T47D (cell line): ENCODE measurements at regions not wholly inside any gene's neighbourhood (a gene's known extent, or its start where the extent isn't known, plus 50 kb on each side); places are given as distances from the start of the nearest gene placed in this dataset.
"Not testable (repeated sequence)": the region's sequence is repeated elsewhere in the genome, so short reads cannot be mapped to it uniquely, and the experiment has no call there.

Experiments
- DNase-seq, 2 experiments: peaks; one replicate each; pipeline versions ENCODE4 v3.0.0 to v3.0.0-alpha.2; 2011 to 2012; ENCODE audit warnings: low read depth in 1 of 2, low spot score in 1 of 2
- JUND ChIP-seq: IDR thresholded peaks from 2 replicates; pipeline ENCODE4 v1.6.1; 2012; ENCODE audit warnings: low read depth
- in situ Hi-C: cut with HindIII; loops from 2 replicates; pipeline ENCODE4 v1.10.0; 2016; ENCODE audit warnings: low sequenced_read_pairs, low pct_unique_long_range_greater_than_20kb

- in situ Hi-C loops, result no loop called here
- no peak for TF ChIP-seq JUND
- DNase-seq, result no peak
Observed at GRCh38 chr10:26355241-26355640, 82.9 kb upstream of the APBB1IP start.

GRCh38 chr10:26357203-26357602 lies 80.9 kb upstream of the APBB1IP start:
- no peak for DNase-seq
- TF ChIP-seq JUND, result no peak
- in situ Hi-C loops, result no loop called here

GRCh38 chr10:26358071-26358470 lies 80.1 kb upstream of the APBB1IP start:
- DNase-seq, result no peak
- in situ Hi-C loops, result no loop called here
- no peak for TF ChIP-seq JUND

- DNase-seq, result no peak
- no peak for TF ChIP-seq JUND
- in situ Hi-C loops, result no loop called here
Observed at GRCh38 chr10:26359670-26360069, 78.5 kb upstream of the APBB1IP start.

- TF ChIP-seq JUND, result no peak
- no peak for DNase-seq
- in situ Hi-C loops, result no loop called here
Observed at GRCh38 chr10:26361351-26361750, 76.8 kb upstream of the APBB1IP start.

GRCh38 chr10:26361971-26362370 lies 76.2 kb upstream of the APBB1IP start:
- in situ Hi-C loops, result no loop called here
- no peak for DNase-seq
- TF ChIP-seq JUND, result no peak

DNA sequence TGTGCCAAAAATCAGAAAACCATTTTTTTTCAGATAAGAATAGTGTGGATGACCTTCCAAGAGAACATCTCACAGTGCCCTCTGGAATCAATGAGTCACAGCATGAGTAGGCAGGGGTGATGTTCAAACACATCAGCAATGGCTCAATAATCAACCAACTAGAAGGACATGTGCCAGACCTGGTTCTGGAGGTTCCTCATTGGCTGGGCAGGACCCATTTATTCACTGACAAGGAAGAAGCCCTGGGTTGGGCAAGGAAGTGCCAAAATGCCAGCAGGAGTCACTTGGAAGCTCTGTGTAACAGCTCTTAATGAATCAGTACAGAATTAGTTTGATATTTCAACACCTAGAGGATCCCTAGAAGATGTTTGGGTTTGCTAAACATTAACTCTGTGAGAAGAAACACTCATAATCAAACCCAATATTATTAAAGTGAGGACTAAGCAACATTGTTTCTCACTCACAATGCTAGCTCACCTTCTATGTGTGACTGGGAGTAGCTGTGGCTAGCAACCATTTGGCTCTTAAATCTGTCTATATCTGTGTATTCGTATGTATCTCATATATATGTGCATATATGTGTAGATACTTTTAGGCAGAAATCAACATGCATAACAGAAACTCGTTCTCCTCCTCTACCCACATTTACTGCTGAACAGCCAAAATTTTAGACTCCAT lies 72.3 kb upstream of the APBB1IP start:
- no peak for DNase-seq
- TF ChIP-seq JUND, result no peak
- in situ Hi-C loops, result no loop called here

DNA sequence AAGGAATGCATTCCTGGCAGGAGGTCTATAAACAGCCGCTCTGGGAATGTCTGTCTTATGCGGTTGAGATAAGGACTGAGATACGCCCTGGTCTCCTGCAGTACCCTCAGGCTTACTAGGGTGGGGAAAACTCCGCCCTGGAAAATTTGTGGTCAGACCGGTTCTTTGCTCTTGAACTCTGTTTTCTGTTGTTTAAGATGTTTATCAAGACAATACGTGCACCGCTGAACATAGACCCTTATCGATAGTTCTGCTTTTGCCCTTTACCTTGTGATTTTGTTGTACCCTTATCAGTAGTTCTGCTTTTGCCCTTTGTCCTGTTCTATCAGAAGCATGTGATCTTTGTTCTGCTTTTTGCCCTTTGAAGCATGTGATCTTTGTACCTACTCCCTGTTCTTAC lies 71.1 kb upstream of the APBB1IP start:
- in situ Hi-C loops, DNase-seq: not testable (repeated sequence)

GRCh38 chr10:26367771-26368170 lies 70.4 kb upstream of the APBB1IP start:
- no peak for TF ChIP-seq JUND
- peak; percentile 35 to 74 for DNase-seq
- in situ Hi-C loops, result no loop called here

DNA sequence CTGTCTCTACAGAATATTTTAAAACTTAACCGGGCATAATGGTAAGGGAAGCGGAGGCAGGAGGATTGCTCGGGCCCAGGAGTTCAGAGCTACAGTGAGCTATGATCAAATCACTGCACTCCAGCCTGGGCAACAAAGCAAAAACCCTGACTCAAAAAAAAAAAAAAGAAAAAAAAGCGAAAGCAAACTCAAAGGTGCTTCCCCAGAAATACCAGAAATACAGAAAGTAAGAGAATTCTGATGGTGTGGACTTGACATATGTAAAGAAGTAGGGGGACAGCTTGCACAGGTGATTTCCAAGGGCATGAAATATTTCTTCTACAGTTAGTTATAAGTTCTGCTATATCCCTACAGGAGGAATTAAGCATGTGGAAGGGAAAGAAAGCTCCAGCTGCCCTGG lies 69.7 kb upstream of the APBB1IP start:
- no peak for TF ChIP-seq JUND
- in situ Hi-C loops, result no loop called here
- no peak for DNase-seq

DNA sequence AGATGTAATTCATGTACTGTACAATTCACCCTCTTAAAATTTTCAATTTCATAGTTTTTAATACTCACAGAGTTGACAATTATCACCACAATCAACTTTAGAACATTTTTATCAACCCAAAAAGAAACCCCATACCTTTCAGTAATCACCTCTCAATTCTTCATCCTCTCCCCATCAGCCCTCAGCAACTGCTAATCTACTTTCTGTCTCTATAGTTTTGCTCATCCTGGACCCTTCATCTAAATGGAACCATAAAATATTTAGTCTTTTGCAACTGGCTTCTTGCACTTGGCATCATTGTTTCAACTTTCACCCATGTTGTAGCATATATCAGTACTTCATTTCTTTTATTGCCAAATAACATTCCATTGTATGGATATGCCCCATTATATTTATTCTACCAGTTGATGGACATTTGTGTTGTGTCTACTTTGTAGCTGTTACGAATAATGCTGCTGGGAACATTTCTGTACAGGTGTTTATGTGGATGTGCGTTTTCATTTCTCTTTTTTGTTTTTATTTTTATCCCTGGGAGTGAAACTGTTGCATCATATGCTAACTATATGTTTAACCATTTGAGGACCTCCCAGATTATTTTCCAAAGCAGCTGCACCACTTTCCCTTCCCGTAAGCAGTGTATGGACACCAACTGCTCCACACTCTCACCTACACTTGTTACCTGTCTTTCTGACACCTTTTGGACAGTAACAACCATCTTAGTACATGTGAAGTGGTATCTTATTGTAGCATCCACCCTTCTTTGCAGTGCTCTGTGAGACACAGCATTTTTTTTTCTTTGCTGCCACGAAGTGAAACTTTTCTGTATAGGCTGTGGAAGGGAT lies 65.4 kb upstream of the APBB1IP start:
- no peak for DNase-seq
- no peak for TF ChIP-seq JUND
- in situ Hi-C loops, result no loop called here

- TF ChIP-seq JUND, result no peak
- in situ Hi-C loops, result no loop called here
- DNase-seq, result no peak
Observed at GRCh38 chr10:26374426-26374825, 63.7 kb upstream of the APBB1IP start.

GRCh38 chr10:26377224-26377810 lies 60.8 kb upstream of the APBB1IP start:
- in situ Hi-C loops, DNase-seq: not testable (repeated sequence)
